B cell (primary cell): ENCODE measurements at regions not wholly inside any gene's neighbourhood (a gene's known extent, or its start where the extent isn't known, plus 50 kb on each side); places are given as distances from the start of the nearest gene placed in this dataset.

Experiments
- EZH2 ChIP-seq: IDR thresholded peaks from 2 replicates; pipeline ENCODE4 v1.6.1; 2012; ENCODE audit warnings: borderline replicate concordance, low read depth, mild to moderate bottlenecking, moderate library complexity, low read length; ENCODE audit not compliant: insufficient read depth, poor library complexity, severe bottlenecking
- TF ChIP-seq, protein P1 (sequence below): fragments of 200-600 bp; IDR thresholded peaks from one replicate; pipeline ENCODE4 v1.8.0; 2022; ENCODE audit warnings: antibody characterized with exemption, mild to moderate bottlenecking

DNA sequence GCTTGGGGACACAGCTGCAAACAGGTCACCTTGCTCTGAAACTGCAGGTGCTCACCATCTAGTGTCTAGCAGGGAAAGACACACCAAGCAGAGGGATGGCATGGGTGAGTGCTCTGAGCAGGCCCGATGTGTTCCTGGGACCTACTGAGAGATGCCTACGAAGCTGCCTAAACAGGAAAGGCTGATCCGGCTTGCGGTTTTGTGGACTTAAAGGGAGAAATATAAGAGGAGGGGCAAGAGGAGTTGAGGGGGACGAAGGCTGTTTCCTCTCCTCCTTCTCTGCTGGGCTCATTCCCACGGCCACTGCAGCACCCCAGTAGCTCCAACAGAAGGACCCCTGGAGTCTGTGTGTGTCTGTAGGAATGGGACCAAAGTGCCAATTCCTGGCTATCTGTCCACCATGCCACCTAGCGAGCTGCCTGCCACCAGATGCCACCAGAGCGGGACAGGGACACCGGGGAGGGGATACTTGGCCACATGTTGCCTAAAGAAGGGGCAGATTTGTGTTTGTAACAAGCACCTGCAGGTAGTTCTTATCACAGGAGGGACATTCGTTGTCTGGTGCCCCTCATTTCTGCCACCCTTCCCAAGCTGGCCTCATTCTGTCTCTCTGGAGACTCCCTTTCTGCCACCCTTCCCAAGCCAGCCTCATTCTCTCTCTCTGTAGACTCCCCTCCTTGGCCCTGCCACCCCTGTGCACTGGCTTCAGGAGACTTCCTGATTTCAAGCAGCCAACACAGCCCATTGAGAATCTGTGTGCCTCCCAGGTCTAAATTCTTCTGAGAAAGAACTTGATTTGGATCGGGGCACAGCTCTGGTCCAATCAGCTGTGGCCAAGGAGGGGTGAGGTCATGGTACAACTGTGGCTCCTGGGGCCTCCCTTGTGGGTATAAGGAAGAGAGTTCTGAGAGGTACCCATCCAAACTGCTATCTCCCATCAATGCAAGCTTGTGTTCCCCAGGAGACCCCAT, 221.8 kb downstream of the ANKRD60 start:
- TF ChIP-seq, protein P1, sequence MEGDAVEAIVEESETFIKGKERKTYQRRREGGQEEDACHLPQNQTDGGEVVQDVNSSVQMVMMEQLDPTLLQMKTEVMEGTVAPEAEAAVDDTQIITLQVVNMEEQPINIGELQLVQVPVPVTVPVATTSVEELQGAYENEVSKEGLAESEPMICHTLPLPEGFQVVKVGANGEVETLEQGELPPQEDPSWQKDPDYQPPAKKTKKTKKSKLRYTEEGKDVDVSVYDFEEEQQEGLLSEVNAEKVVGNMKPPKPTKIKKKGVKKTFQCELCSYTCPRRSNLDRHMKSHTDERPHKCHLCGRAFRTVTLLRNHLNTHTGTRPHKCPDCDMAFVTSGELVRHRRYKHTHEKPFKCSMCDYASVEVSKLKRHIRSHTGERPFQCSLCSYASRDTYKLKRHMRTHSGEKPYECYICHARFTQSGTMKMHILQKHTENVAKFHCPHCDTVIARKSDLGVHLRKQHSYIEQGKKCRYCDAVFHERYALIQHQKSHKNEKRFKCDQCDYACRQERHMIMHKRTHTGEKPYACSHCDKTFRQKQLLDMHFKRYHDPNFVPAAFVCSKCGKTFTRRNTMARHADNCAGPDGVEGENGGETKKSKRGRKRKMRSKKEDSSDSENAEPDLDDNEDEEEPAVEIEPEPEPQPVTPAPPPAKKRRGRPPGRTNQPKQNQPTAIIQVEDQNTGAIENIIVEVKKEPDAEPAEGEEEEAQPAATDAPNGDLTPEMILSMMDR, result no peak
- no peak for TF ChIP-seq EZH2
